HG02759 (cell line): ENCODE measurements at regions not wholly inside any gene's neighbourhood (a gene's known extent, or its start where the extent isn't known, plus 50 kb on each side); places are given as distances from the start of the nearest gene placed in this dataset.

ENCODE experiments used
- ATAC-seq: cut with Tn5 transposase; IDR thresholded peaks from one replicate; pipeline ENCODE4 v1.9.1; 2021; ENCODE audit warnings: mild to moderate bottlenecking, moderate library complexity; ENCODE audit not compliant: unreplicated experiment

GRCh38 chr6:40083141-40083920 lies 149.1 kb upstream of the MOCS1 start:
- ATAC-seq: no peak

GRCh38 chr6:40082278-40083043 lies 148.2 kb upstream of the MOCS1 start:
- ATAC-seq: no peak

GRCh38 chr6:40077736-40078135 lies 143.5 kb upstream of the MOCS1 start:
- no peak for ATAC-seq

- no peak for ATAC-seq
These were observed 143.1 kb upstream of the MOCS1 start for GRCh38 chr6:40077315-40077714.

- no peak for ATAC-seq
These were observed 140.9 kb upstream of the MOCS1 start for GRCh38 chr6:40075056-40075590.

- no peak for ATAC-seq
These were observed 140.2 kb upstream of the MOCS1 start for GRCh38 chr6:40074306-40075055.

- no peak for ATAC-seq
These were observed 132.1 kb upstream of the MOCS1 start for GRCh38 chr6:40066372-40066771.

GRCh38 chr6:40056865-40057264 lies 122.6 kb upstream of the MOCS1 start:
- ATAC-seq: no peak

GRCh38 chr6:40054602-40055001 lies 120.3 kb upstream of the MOCS1 start:
- ATAC-seq: no peak

GRCh38 chr6:40054186-40054585 lies 119.9 kb upstream of the MOCS1 start:
- ATAC-seq: no peak

- no peak for ATAC-seq
These were observed 114.9 kb upstream of the MOCS1 start for GRCh38 chr6:40049128-40049527.

GRCh38 chr6:40044196-40044595 lies 109.9 kb upstream of the MOCS1 start:
- ATAC-seq: no peak

- no peak for ATAC-seq
These were observed 108.0 kb upstream of the MOCS1 start for GRCh38 chr6:40042232-40042631.

- ATAC-seq: no peak
These were observed 104.8 kb upstream of the MOCS1 start for GRCh38 chr6:40039042-40039441.

- ATAC-seq: no peak
These were observed 104.4 kb upstream of the MOCS1 start for GRCh38 chr6:40038626-40039025.

- ATAC-seq: no peak
These were observed 103.0 kb upstream of the MOCS1 start for GRCh38 chr6:40037271-40037670.

- no peak for ATAC-seq
These were observed 101.9 kb upstream of the MOCS1 start for GRCh38 chr6:40036186-40036585.

GRCh38 chr6:40028449-40028848 lies 94.2 kb upstream of the MOCS1 start:
- no peak for ATAC-seq

GRCh38 chr6:40022867-40023266 lies 88.6 kb upstream of the MOCS1 start:
- ATAC-seq: no peak

GRCh38 chr6:40020166-40020565 lies 85.9 kb upstream of the MOCS1 start:
- ATAC-seq: no peak

GRCh38 chr6:40015530-40015929 lies 81.3 kb upstream of the MOCS1 start:
- ATAC-seq: no peak
